ENCODE measurements at regions not wholly inside any gene's neighbourhood (a gene's known extent, or its start where the extent isn't known, plus 50 kb on each side); places are given as distances from the start of the nearest gene placed in this dataset.

DNA sequence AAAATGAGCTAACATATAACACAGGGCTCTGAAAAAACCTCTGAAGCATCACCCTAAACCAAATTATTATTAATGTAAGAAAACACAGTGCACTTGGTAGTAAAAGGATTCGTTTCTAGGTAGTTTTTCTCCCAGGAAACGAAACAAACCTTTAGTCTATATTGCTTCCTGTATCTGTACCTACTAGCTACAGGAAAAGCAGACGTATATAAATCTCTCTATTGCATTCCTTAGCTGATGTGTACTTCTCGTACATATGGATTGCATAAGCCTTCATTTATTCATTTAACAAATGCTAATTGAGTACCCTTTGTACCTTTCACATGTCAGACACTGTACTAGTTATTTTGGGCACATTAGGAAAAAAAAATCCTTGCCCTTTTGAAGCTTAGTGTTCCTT is 85.0 kb upstream of the RASA1 start:
- H3K4me2 ChIP-seq (replicated peaks; ENCODE audit: low read depth, low read length, poor library complexity, severe bottlenecking), result no peak overlapping the region
- ATAC-seq (ENCODE audit: low read depth) (no peak), DNase-seq (no peak)
- no peak for TF ChIP-seq EZH2 (IDR thresholded peaks at IDR 0.05; ENCODE audit: borderline replicate concordance, insufficient read depth, low read depth, low read length, poor library complexity, severe bottlenecking)
- no peaks in the 10 kb centered on the region for H4K20me1 ChIP-seq (ENCODE audit: control insufficient read depth, insufficient read depth, low read length, poor library complexity, severe bottlenecking)
- no peaks in the 10 kb centered on the region for H3K27me3 ChIP-seq (replicated peaks in 1 of 4; ENCODE audit: control extremely low read depth in 1 of 4, control insufficient read depth in 3 of 4, insufficient read depth in 4 of 4, low read length in 3 of 4)
- H3K79me2 ChIP-seq (ENCODE audit: control insufficient read depth, insufficient read depth, low read length), result no peaks in the 10 kb centered on the region
- H3K9ac ChIP-seq (ENCODE audit: low read length), result no peak overlapping the region
- H3K27me3 Mint-ChIP-seq, result no peaks in the 10 kb centered on the region
- H3K4me3 Mint-ChIP-seq, result no peak overlapping the region
- H3K4me1 Mint-ChIP-seq, result peaks cover 7% of the 10 kb centered on the region
- ChIA-PET POLR2A (no interaction called here), CTCF (no interaction called here)
- peaks cover 0 to 3% (median 0%) of the 10 kb centered on the region in 3 donors for H3K9me3 ChIP-seq (ENCODE audit: control extremely low read depth in 1 of 3, control insufficient read depth in 2 of 3, insufficient read depth in 1 of 3, low read length in 2 of 3)
- WGBS (ENCODE audit: insufficient coverage), result no CpG with 5 or more reads among the region's 4 CpGs
- no peak overlapping the region for H2AFZ ChIP-seq (ENCODE audit: insufficient read depth, low read depth, low read length, poor library complexity, severe bottlenecking)
- peaks cover 5 to 7% of the 10 kb centered on the region in 2 donors for H3K4me1 ChIP-seq (ENCODE audit: control insufficient read depth in 2 of 2, insufficient read depth in 2 of 2, low read length in 2 of 2)
- no peak overlapping the region for H3K27ac Mint-ChIP-seq
- H3K4me3 ChIP-seq (ENCODE audit: control extremely low read depth in 1 of 5, extremely low read depth in 1 of 5, insufficient read depth in 1 of 5, low read depth in 2 of 5, low read length in 4 of 5), result no peak overlapping the region
- no peaks in the 10 kb centered on the region for H3K9me3 Mint-ChIP-seq (ENCODE audit: insufficient read depth)
- H3K36me3 ChIP-seq (replicated peaks in 1 of 2; ENCODE audit: control extremely low read depth in 1 of 2, control insufficient read depth in 1 of 2, extremely low read depth in 1 of 2, insufficient read depth in 2 of 2, low read length in 1 of 2), result no peaks in the 10 kb centered on the region
- intact Hi-C loops (cut with micrococcal nuclease), result no loop called here
- H3K27ac ChIP-seq (ENCODE audit: low read length in 2 of 2), result no peak overlapping the region

DNA sequence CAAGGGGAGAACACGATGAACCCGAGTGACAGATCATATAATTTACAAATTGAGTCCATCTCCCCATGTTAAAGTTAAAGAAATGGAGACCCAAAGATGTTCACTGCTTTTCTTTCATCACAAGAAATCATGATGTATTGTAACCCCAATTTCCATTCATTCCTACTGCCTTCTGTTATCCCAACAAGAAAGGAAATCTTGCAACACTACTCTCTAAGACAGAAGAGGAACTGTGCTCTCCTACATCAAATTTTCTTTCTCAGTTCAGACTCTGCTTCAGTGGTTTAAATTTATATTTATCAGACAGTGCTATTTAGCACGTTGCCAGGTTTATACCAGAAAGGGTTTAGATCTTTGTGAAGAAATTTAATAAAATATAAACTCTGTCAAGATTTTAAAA is 83.8 kb upstream of the RASA1 start:
- no peak overlapping the region for H3K4me3 Mint-ChIP-seq
- H3K9ac ChIP-seq (ENCODE audit: low read length), result no peak overlapping the region
- ChIA-PET POLR2A (no interaction called here), CTCF (no interaction called here)
- no peak overlapping the region for H3K27ac Mint-ChIP-seq
- 80% methylated on average over 1 of the region's 3 CpGs for WGBS (ENCODE audit: insufficient coverage)
- no peaks in the 10 kb centered on the region for H3K36me3 ChIP-seq (replicated peaks in 1 of 2; ENCODE audit: control extremely low read depth in 1 of 2, control insufficient read depth in 1 of 2, extremely low read depth in 1 of 2, insufficient read depth in 2 of 2, low read length in 1 of 2)
- H3K4me3 ChIP-seq (ENCODE audit: control extremely low read depth in 1 of 5, extremely low read depth in 1 of 5, insufficient read depth in 1 of 5, low read depth in 2 of 5, low read length in 4 of 5), result no peak overlapping the region
- peaks cover 0 to 3% (median 0%) of the 10 kb centered on the region in 3 donors for H3K9me3 ChIP-seq (ENCODE audit: control extremely low read depth in 1 of 3, control insufficient read depth in 2 of 3, insufficient read depth in 1 of 3, low read length in 2 of 3)
- ATAC-seq (ENCODE audit: low read depth), result no peak
- no peak for TF ChIP-seq EZH2 (IDR thresholded peaks at IDR 0.05; ENCODE audit: borderline replicate concordance, insufficient read depth, low read depth, low read length, poor library complexity, severe bottlenecking)
- TF ChIP-seq, protein P1, sequence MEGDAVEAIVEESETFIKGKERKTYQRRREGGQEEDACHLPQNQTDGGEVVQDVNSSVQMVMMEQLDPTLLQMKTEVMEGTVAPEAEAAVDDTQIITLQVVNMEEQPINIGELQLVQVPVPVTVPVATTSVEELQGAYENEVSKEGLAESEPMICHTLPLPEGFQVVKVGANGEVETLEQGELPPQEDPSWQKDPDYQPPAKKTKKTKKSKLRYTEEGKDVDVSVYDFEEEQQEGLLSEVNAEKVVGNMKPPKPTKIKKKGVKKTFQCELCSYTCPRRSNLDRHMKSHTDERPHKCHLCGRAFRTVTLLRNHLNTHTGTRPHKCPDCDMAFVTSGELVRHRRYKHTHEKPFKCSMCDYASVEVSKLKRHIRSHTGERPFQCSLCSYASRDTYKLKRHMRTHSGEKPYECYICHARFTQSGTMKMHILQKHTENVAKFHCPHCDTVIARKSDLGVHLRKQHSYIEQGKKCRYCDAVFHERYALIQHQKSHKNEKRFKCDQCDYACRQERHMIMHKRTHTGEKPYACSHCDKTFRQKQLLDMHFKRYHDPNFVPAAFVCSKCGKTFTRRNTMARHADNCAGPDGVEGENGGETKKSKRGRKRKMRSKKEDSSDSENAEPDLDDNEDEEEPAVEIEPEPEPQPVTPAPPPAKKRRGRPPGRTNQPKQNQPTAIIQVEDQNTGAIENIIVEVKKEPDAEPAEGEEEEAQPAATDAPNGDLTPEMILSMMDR (IDR thresholded peaks at IDR 0.05), result no peak
- no peaks in the 10 kb centered on the region for H3K27me3 Mint-ChIP-seq
- H3K27me3 ChIP-seq (replicated peaks in 1 of 4; ENCODE audit: control extremely low read depth in 1 of 4, control insufficient read depth in 3 of 4, insufficient read depth in 4 of 4, low read length in 3 of 4), result no peaks in the 10 kb centered on the region
- H4K20me1 ChIP-seq (ENCODE audit: control insufficient read depth, insufficient read depth, low read length, poor library complexity, severe bottlenecking), result no peaks in the 10 kb centered on the region
- intact Hi-C loops (cut with micrococcal nuclease), result no loop called here
- no peak for DNase-seq
- H2AFZ ChIP-seq (ENCODE audit: insufficient read depth, low read depth, low read length, poor library complexity, severe bottlenecking), result no peak overlapping the region
- no peaks in the 10 kb centered on the region for H3K9me3 Mint-ChIP-seq (ENCODE audit: insufficient read depth)
- H3K4me1 Mint-ChIP-seq, result peaks cover 7% of the 10 kb centered on the region
- no peak overlapping the region for H3K4me2 ChIP-seq (replicated peaks; ENCODE audit: low read depth, low read length, poor library complexity, severe bottlenecking)
- peaks cover 5 to 7% of the 10 kb centered on the region in 2 donors for H3K4me1 ChIP-seq (ENCODE audit: control insufficient read depth in 2 of 2, insufficient read depth in 2 of 2, low read length in 2 of 2)
- no peaks in the 10 kb centered on the region for H3K79me2 ChIP-seq (ENCODE audit: control insufficient read depth, insufficient read depth, low read length)
- H3K27ac ChIP-seq (ENCODE audit: low read length in 2 of 2), result no peak overlapping the region

All from B cell (primary cell).